Activated B cell treated with CpG ODN at 0.5 μM for 24 hours (primary cell): ENCODE measurements at regions not wholly inside any gene's neighbourhood (a gene's known extent, or its start where the extent isn't known, plus 50 kb on each side); places are given as distances from the start of the nearest gene placed in this dataset.

Experiments used
- ATAC-seq: fragments of 200-7000 bp; cut with Tn5 transposase; one replicate; pipeline ENCODE4 v1.10.0; 2021; ENCODE audit warnings: low read depth, mild to moderate bottlenecking, moderate library complexity
- CTCF ChIA-PET: fragments of 350-600 bp; sonication (Branson Sonifier 250); formaldehyde crosslinking; loops from one replicate; lab custom pipeline; 2021; ENCODE audit warnings: antibody characterized with exemption; lab: Charles Lee
- POLR2A ChIA-PET: fragments of 350-600 bp; sonication (Branson Sonifier 250); formaldehyde crosslinking; loops from one replicate; lab custom pipeline; 2021; ENCODE audit warnings: antibody characterized with exemption; lab: Charles Lee
- DNase-seq: peaks from one replicate; pipeline ENCODE4 v3.0.0; 2022
- H3K27ac Mint-ChIP-seq: one replicate; pipeline ENCODE4 v1.8.0; 2020; ENCODE audit warnings: mixed read lengths
- H3K27me3 Mint-ChIP-seq: one replicate; pipeline ENCODE4 v1.8.0; 2021; ENCODE audit warnings: mixed read lengths
- H3K36me3 Mint-ChIP-seq: one replicate; pipeline ENCODE4 v1.8.0; 2021; ENCODE audit warnings: low read depth, mixed read lengths
- H3K4me1 Mint-ChIP-seq: one replicate; pipeline ENCODE4 v1.8.0; 2021; ENCODE audit warnings: mixed read lengths
- H3K4me3 Mint-ChIP-seq: one replicate; pipeline ENCODE4 v1.8.0; 2020; ENCODE audit warnings: mild to moderate bottlenecking, mixed read lengths
- H3K9me3 Mint-ChIP-seq: one replicate; pipeline ENCODE4 v1.8.0; 2020; ENCODE audit warnings: mixed read lengths
- intact Hi-C: fragments of 100-400 bp; cut with micrococcal nuclease; formaldehyde crosslinking; loops from one replicate; pipeline ENCODE4 v1.15.1; 2024
- TF ChIP-seq, protein P1 (sequence below): fragments of 200-600 bp; IDR thresholded peaks from one replicate; pipeline ENCODE4 v1.8.0; 2022; ENCODE audit warnings: antibody characterized with exemption, mild to moderate bottlenecking

DNA sequence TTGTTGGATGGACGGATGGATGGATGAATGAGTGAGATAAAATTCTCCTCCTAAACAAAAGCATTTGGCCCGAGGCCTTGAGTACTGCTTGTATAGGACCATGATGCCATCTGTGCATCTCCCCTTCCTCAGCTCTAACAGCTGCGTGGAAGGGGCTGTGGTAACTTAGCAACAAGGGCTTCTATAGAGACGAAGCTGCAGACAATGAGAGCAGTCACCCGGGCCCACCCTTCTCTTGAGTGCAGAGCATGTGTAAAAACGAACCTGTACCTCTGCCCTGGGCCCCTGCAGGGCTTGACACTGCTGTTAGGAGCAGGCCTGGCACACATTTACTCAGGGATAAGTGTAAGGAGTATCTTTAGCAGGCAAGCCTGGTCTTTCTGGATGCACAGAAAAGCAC, 391.5 kb downstream of the CADM1 start:
- TF ChIP-seq, protein P1, sequence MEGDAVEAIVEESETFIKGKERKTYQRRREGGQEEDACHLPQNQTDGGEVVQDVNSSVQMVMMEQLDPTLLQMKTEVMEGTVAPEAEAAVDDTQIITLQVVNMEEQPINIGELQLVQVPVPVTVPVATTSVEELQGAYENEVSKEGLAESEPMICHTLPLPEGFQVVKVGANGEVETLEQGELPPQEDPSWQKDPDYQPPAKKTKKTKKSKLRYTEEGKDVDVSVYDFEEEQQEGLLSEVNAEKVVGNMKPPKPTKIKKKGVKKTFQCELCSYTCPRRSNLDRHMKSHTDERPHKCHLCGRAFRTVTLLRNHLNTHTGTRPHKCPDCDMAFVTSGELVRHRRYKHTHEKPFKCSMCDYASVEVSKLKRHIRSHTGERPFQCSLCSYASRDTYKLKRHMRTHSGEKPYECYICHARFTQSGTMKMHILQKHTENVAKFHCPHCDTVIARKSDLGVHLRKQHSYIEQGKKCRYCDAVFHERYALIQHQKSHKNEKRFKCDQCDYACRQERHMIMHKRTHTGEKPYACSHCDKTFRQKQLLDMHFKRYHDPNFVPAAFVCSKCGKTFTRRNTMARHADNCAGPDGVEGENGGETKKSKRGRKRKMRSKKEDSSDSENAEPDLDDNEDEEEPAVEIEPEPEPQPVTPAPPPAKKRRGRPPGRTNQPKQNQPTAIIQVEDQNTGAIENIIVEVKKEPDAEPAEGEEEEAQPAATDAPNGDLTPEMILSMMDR, result no peak
- no peaks in the 10 kb centered on the region for H3K27me3 Mint-ChIP-seq
- no peaks in the 10 kb centered on the region for H3K4me1 Mint-ChIP-seq
- no peaks in the 10 kb centered on the region for H3K36me3 Mint-ChIP-seq
- ATAC-seq, result no peak
- POLR2A ChIA-PET, result no interaction called here
- DNase-seq, result no peak
- CTCF ChIA-PET, result no interaction called here
- intact Hi-C loops, result no loop called here
- H3K27ac Mint-ChIP-seq, result no peak overlapping the region
- H3K9me3 Mint-ChIP-seq, result no peaks in the 10 kb centered on the region
- no peak overlapping the region for H3K4me3 Mint-ChIP-seq

DNA sequence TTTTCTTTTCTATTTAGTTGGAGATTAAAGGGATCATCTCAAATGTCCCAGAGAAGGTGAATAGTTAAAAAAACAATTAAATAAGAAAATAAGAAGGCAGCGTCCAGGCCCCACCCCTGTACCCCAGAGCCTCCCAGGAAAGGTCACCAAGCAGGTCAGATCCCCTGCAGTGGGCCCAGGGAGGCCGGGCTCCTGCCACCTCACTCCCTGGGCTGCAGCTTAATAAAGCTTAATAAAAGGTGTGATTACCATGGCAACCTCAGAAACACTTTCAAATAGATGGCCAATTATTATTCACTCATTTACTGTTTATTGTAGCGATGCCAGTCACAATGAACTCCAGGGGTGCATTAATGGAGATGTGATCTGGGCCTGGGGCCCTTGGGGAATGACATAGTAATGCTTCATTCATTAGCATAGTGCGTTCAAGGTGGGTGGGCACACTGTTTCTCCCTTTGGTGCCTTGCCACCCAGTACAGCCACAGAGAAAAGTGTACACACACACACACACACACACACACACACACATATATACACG, 386.2 kb downstream of the CADM1 start:
- ChIA-PET CTCF (no interaction called here), POLR2A (no interaction called here)
- intact Hi-C loops, result no loop called here
- Mint-ChIP-seq H3K9me3 (no peaks in the 10 kb centered on the region), H3K27me3 (no peaks in the 10 kb centered on the region), H3K27ac (no peak overlapping the region), H3K36me3 (no peaks in the 10 kb centered on the region), H3K4me3 (no peak overlapping the region), H3K4me1 (no peaks in the 10 kb centered on the region)
- no peak for ATAC-seq
- TF ChIP-seq, protein P1, result no peak
- DNase-seq, result no peak

DNA sequence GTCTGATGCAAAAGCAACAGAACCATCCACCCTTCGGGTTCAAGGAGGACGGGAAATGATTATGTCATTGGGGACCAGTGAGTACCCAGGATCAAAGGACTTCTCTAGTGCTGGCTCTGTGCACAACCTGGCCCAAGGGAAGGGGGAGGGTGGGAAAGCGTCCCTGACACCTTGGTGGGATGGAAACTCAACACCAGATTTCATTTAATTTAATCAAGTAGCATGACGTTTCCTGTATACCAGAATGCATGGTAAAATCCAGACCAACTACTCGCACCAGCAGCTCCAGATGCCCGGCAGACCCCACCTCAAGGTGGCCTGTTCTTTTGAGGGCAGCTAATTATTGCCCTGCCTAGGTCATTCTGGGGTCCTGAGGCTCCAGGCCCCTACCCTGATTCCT, 385.1 kb downstream of the CADM1 start:
- intact Hi-C loops, result no loop called here
- Mint-ChIP-seq H3K27me3 (no peaks in the 10 kb centered on the region), H3K9me3 (no peaks in the 10 kb centered on the region), H3K4me3 (no peak overlapping the region), H3K27ac (no peak overlapping the region), H3K36me3 (no peaks in the 10 kb centered on the region), H3K4me1 (no peaks in the 10 kb centered on the region)
- TF ChIP-seq, protein P1, result no peak
- CTCF ChIA-PET, result no interaction called here
- POLR2A ChIA-PET, result no interaction called here
- ATAC-seq, result no peak
- no peak for DNase-seq
